ENCODE measurements at regions not wholly inside any gene's neighbourhood (a gene's known extent, or its start where the extent isn't known, plus 50 kb on each side); places are given as distances from the start of the nearest gene placed in this dataset.

GRCh38 chr17:77388384-77389306 lies 247.9 kb downstream of the SEC14L1 start:
- no peak for ATAC-seq
- no peak for FAIRE-seq
- WGBS (ENCODE audit: insufficient coverage, low coverage, missing lambda C conversion rate), result 65% methylated on average over 26 of the region's 29 CpGs
- TF ChIP-seq ZNF407 (IDR thresholded peaks at IDR 0.05; ENCODE audit: low read depth) (no peak), ZBTB2 (IDR thresholded peaks at IDR 0.05) (no peak), KAT8 (IDR thresholded peaks at IDR 0.05; ENCODE audit: low read depth) (no peak), E2F1 (CRISPR knock-in tag; IDR thresholded peaks at IDR 0.05) (no peak), TCF7 (IDR thresholded peaks at IDR 0.05; ENCODE audit: borderline replicate concordance) (no peak), RFX5 (IDR thresholded peaks at IDR 0.05; ENCODE audit: low read depth, low read length) (no peak), ZSCAN32 (CRISPR knock-in tag; IDR thresholded peaks at IDR 0.05) (no peak), GTF2F1 (IDR thresholded peaks at IDR 0.05; ENCODE audit: low read depth, low read length) (no peak)

More at GRCh38 chr17:77388384-77389306, 247.9 kb downstream of the SEC14L1 start:
- CTCF ChIA-PET (ENCODE audit: low intra/inter-chr PET ratio), result no interaction called here
- peaks cover 2% of the 10 kb centered on the region; the same call in 1 of the 3 replicates for H3K36me3 ChIP-seq (ENCODE audit: control insufficient read depth, insufficient read depth, low read length)
- no peaks in the 10 kb centered on the region for H3K27me3 ChIP-seq (ENCODE audit: control insufficient read depth in 2 of 2, insufficient read depth in 2 of 2, low read length in 2 of 2)
- no peak overlapping the region for H2AFZ ChIP-seq (ENCODE audit: low read depth, low read length)
- no peaks in the 10 kb centered on the region for H3K9me3 ChIP-seq (replicated peaks; ENCODE audit: control insufficient read depth, insufficient read depth, low read depth, low read length)
- H4K20me1 ChIP-seq (replicated peaks; ENCODE audit: control insufficient read depth, insufficient read depth, low read length), result peaks cover 53% of the 10 kb centered on the region
- peaks cover 54 to 77% of the 10 kb centered on the region in 2 experiments for H3K4me1 ChIP-seq (replicated peaks in 1 of 2; ENCODE audit: control insufficient read depth in 2 of 2, insufficient read depth in 2 of 2, low read length in 2 of 2)
- in situ Hi-C loops (cut with MboI) (no loop called here), intact Hi-C loops (cut with micrococcal nuclease) (no loop called here)
- H3K4me2 ChIP-seq (ENCODE audit: insufficient read depth, low read length), result 0 out of 2 replicates have a peak overlapping the region, but pooled peaks have one; percentile 19
- H3K9ac ChIP-seq (ENCODE audit: insufficient read depth in 1 of 2, low read depth in 2 of 2, low read length in 2 of 2), result peak overlapping the region in 1 of 2 experiments; percentile 82; a peak in 2 of 4 replicates
- BruUV-seq (replicated peaks), result no TSS peak
- peaks cover 8% of the 10 kb centered on the region for H3K9me1 ChIP-seq (ENCODE audit: control insufficient read depth, insufficient read depth, low read length)
- POLR2A ChIA-PET, result interaction anchor here (0.5 to 2.3 kb wide), 6 partner anchors 11 to 57 kb away, joined by 3 to 8 read pairs (median 4); no protein-coding TSS in a partner anchor
- DNase-seq (ENCODE audit: extremely low read depth in 1 of 4, low spot score in 3 of 4), result no peak
- H3K4me3 ChIP-seq, result no peak overlapping the region
- H3K27ac ChIP-seq (ENCODE audit: extremely low read depth, low read depth, low read length), result no peak overlapping the region
- H3K79me2 ChIP-seq (ENCODE audit: control insufficient read depth, insufficient read depth, low read length), result peaks cover 69% of the 10 kb centered on the region
